GM12864 (cell line): ENCODE measurements at regions not wholly inside any gene's neighbourhood (a gene's known extent, or its start where the extent isn't known, plus 50 kb on each side); places are given as distances from the start of the nearest gene placed in this dataset.

Experiments
- DNase-seq: peaks from one replicate; pipeline ENCODE4 v3.0.0-alpha.2; 2011; ENCODE audit warnings: low read depth
- H3K4me3 ChIP-seq: 2 replicates; pipeline ENCODE4 v1.5.1; 2011; ENCODE audit warnings: mild to moderate bottlenecking, low read depth, low read length, control low read depth
- CTCF ChIP-seq: IDR thresholded peaks from 2 replicates; pipeline ENCODE4 v1.5.1; 2011; ENCODE audit warnings: low read depth, mild to moderate bottlenecking, moderate library complexity, low read length, control low read depth, inconsistent platforms; ENCODE audit errors: missing control alignments

- no peak overlapping the region for H3K4me3 ChIP-seq
- DNase-seq, result no peak
- no peak for TF ChIP-seq CTCF
These were observed 117.2 kb downstream of the IPO8 start for GRCh38 chr12:30578426-30578825.

GRCh38 chr12:30573145-30573544, 122.5 kb downstream of the IPO8 start:
- TF ChIP-seq CTCF, result no peak
- no peak for DNase-seq
- H3K4me3 ChIP-seq, result no peak overlapping the region

DNA sequence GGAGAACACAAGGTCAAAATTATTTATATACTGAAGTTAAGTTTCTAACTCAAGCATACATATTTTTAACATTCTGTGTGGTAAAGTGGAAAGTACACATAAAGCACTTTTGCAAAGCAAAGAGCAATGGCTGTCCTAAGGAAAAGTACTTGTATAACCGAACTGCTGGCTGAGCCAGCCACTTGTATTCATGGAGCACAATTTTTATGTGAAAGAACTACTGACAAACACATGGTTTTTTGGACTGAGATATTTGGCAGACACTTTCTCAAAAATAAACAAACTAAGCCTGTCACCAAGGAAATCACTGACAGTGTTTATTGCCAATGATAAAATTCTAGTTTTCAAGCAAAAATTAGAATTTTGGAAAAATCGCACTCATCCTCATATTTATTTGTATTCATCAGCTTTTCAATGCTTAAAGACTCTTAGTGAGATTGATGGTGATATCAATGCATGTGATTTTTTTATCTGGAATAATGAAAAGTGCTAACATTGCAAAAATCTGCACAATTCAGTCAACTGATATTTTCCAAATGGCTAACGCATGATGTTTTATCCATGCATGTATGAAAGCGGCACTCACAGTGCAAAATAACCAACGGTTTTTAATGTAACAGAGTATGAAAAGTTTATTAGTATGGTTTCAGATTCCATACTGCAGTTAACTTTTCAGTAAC, 125.3 kb downstream of the IPO8 start:
- no peak overlapping the region for H3K4me3 ChIP-seq
- no peak for DNase-seq
- TF ChIP-seq CTCF, result no peak

DNA sequence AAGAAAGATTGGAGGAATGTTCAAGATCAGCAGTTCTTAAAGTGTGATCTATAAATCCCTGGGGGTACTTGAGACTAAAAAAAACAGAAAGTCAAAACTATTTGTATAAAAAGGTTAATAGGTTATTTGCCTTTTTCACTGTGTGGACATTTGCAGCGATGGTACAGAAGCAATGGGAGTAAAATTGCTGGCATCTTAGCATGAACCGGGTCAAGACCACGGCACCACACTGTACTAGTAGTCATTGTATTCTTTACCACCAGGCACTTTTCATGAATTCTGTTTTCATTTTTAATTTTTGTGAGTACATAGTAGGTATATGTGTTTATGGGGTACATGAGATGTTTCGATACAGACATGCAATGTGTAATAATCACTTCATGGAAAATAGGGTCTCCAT, 126.2 kb downstream of the IPO8 start:
- DNase-seq, result no peak
- H3K4me3 ChIP-seq, result no peak overlapping the region
- TF ChIP-seq CTCF, result no peak

DNA sequence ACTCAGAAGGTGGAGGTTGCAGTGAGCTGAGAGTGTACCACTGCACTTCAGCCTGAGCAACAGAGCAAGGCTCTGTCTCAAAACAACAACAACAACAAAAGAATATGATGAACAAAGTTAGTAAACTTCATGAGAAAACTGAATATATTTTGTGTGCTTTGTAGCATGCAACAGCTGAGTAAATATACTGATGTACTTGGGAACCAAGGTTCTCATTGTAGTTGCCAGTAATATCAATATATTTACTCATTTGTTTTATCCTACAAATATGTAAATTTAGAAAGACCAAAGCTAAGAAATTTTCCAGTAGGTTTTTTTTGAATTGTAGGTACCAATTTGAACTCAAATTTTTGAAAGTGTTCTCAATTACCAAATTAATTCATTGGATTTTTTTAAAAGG, 127.2 kb downstream of the IPO8 start:
- no peak for DNase-seq
- TF ChIP-seq CTCF, result no peak
- no peak overlapping the region for H3K4me3 ChIP-seq

GRCh38 chr12:30567082-30567481, 128.6 kb downstream of the IPO8 start:
- no peak overlapping the region for H3K4me3 ChIP-seq
- TF ChIP-seq CTCF, result no peak
- no peak for DNase-seq

- H3K4me3 ChIP-seq, result no peak overlapping the region
- DNase-seq, result no peak
- no peak for TF ChIP-seq CTCF
These were observed 131.3 kb downstream of the IPO8 start for GRCh38 chr12:30564394-30564793.
